VCaP (cell line): ENCODE measurements at regions not wholly inside any gene's neighbourhood (a gene's known extent, or its start where the extent isn't known, plus 50 kb on each side); places are given as distances from the start of the nearest gene placed in this dataset.

Source experiments
- H3K27ac ChIP-seq: fragments of 450-650 bp; 2 replicates; pipeline ENCODE4 v1.5.1; 2017
- CTCF ChIP-seq: fragments of 450-650 bp; conservative IDR thresholded peaks from 2 replicates; pipeline ENCODE4 v1.5.1; 2017; ENCODE audit warnings: mild to moderate bottlenecking, moderate library complexity

- H3K27ac ChIP-seq: no peak overlapping the region
- TF ChIP-seq CTCF: no peak
Observed at GRCh38 chr14:84129941-84130340, 1400.0 kb upstream of the FLRT2 start.

GRCh38 chr14:84131924-84132323 lies 1398.0 kb upstream of the FLRT2 start:
- TF ChIP-seq CTCF: no peak
- H3K27ac ChIP-seq: no peak overlapping the region

- no peak overlapping the region for H3K27ac ChIP-seq
- no peak for TF ChIP-seq CTCF
Observed at GRCh38 chr14:84144166-84144565, 1385.8 kb upstream of the FLRT2 start.

GRCh38 chr14:84152452-84152851 lies 1377.5 kb upstream of the FLRT2 start:
- TF ChIP-seq CTCF: no peak
- H3K27ac ChIP-seq: no peak overlapping the region

GRCh38 chr14:84162633-84163032 lies 1367.3 kb upstream of the FLRT2 start:
- no peak overlapping the region for H3K27ac ChIP-seq
- no peak for TF ChIP-seq CTCF

GRCh38 chr14:84167026-84167425 lies 1362.9 kb upstream of the FLRT2 start:
- no peak overlapping the region for H3K27ac ChIP-seq
- TF ChIP-seq CTCF: no peak

- no peak for TF ChIP-seq CTCF
- H3K27ac ChIP-seq: no peak overlapping the region
Observed at GRCh38 chr14:84180336-84180735, 1349.6 kb upstream of the FLRT2 start.

GRCh38 chr14:84181072-84181471 lies 1348.9 kb upstream of the FLRT2 start:
- TF ChIP-seq CTCF: no peak
- H3K27ac ChIP-seq: no peak overlapping the region
